ENCODE measurements at regions not wholly inside any gene's neighbourhood (a gene's known extent, or its start where the extent isn't known, plus 50 kb on each side); places are given as distances from the start of the nearest gene placed in this dataset.
"Not testable (repeated sequence)": the region's sequence is repeated elsewhere in the genome, so short reads cannot be mapped to it uniquely, and the experiment has no call there.

DNA sequence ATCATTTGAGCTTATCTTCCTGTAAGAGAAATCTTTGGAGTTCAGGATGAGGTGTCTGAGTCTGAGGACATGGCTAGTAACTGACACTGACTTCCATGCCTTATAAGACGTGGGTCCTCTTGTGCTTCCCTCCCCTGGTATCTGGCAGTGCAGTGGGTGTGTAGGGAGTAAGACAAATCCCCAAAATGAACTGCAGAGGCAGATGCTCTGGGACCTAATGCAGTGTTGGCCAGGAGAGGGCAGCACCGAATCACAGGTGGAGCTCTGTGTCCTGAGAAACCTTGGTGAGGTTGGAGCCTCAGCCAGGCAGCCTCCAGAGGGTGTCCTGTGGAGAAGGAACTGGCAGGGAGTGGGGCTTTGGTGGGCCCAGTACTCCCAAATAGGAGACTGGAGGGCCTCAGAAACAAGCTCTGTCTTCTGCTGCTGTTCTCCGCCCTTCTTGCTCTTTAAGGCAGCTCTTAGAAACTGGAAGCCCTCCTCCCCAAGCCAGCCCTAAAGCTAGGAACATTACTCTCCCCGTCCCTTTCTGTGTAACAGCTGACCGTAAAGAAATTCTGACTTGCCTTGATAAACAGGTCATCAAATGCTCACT lies 196.8 kb downstream of the CCNG2 start:
- not testable (repeated sequence) for H3K4me3 ChIP-seq (ENCODE audit: control insufficient read depth, low read depth, low read length); DNase-seq (ENCODE audit: low read depth)
- TF ChIP-seq, protein P1, sequence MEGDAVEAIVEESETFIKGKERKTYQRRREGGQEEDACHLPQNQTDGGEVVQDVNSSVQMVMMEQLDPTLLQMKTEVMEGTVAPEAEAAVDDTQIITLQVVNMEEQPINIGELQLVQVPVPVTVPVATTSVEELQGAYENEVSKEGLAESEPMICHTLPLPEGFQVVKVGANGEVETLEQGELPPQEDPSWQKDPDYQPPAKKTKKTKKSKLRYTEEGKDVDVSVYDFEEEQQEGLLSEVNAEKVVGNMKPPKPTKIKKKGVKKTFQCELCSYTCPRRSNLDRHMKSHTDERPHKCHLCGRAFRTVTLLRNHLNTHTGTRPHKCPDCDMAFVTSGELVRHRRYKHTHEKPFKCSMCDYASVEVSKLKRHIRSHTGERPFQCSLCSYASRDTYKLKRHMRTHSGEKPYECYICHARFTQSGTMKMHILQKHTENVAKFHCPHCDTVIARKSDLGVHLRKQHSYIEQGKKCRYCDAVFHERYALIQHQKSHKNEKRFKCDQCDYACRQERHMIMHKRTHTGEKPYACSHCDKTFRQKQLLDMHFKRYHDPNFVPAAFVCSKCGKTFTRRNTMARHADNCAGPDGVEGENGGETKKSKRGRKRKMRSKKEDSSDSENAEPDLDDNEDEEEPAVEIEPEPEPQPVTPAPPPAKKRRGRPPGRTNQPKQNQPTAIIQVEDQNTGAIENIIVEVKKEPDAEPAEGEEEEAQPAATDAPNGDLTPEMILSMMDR (conservative IDR thresholded peaks at IDR 0.05; ENCODE audit: control insufficient read depth, insufficient read depth, low read depth, low read length): peak; percentile 1

DNA sequence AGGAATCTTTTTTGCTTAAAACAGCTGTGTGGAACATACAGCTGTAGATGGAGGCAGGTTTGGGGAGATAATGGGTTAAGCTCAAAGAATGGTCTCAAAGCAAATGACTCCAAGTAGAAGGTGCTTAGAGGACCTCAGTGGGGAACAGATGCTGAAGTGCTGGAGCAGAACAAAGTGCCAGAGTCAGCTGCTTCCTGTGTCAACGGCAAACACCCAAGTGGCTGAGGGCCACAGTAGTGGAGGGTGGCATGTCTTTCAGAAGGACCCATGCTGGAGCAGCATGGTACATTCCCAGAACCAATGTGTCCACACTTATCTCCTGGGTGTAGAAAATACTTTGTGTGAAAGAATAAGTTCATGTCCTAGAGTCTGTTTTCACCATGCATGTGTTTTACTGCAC lies 197.5 kb downstream of the CCNG2 start:
- TF ChIP-seq, protein P1 (conservative IDR thresholded peaks at IDR 0.05; ENCODE audit: control insufficient read depth, insufficient read depth, low read depth, low read length): no peak
- DNase-seq (ENCODE audit: low read depth): no peak
- H3K4me3 ChIP-seq (ENCODE audit: control insufficient read depth, low read depth, low read length): no peak overlapping the region

DNA sequence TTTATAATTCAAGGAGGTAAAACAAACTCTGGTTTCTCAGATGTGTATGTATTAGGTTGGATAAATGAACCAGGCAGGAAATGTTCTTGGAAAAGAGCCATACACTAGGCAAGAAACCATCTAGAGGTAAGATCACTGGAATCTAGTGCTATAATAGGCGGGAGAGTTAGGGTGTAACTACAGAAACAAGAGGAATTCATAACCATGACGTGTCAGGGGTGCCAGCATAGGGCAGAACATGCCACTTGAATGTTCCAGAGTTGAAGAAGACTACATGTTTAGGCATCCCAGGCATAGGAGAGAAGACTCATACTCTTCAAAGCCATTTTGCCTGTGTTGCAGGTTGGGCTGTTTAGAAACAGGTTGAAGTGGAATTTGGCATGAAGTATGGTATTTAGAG lies 198.7 kb downstream of the CCNG2 start:
- H3K4me3 ChIP-seq (ENCODE audit: control insufficient read depth, low read depth, low read length): no peak overlapping the region
- TF ChIP-seq, protein P1 (conservative IDR thresholded peaks at IDR 0.05; ENCODE audit: control insufficient read depth, insufficient read depth, low read depth, low read length): no peak
- no peak for DNase-seq (ENCODE audit: low read depth)

DNA sequence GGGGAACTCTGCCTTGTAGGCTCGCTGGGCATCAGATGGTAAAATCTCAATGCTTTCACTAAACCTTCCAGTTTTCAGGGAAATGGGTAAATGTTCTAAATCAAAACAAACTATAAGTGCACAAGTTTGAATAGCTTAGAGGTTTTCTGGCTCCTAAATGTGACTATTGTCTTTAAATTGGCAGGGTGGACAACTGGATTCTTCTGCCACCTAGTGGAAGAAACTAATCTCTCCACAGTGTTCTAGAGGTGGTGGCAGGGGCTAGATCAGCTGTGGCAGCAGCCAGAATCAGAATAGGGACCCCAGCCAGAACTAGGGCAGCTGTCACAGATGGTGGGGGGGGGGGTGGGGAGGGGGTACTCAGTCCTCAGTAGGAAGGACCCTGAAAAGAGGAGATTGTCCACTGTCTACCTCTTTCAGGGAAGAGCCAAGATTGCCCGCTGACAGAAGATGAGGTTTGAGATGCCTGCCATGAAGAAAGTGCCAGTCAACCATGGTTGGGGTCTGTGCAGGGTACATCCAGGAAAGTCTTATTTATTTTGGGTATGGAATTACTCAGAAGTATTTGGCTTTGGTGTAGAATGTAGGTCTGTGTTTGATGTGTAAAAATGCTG lies 201.4 kb downstream of the CCNG2 start:
- TF ChIP-seq, protein P1 (conservative IDR thresholded peaks at IDR 0.05; ENCODE audit: control insufficient read depth, insufficient read depth, low read depth, low read length): peak; percentile 69
- DNase-seq (ENCODE audit: low read depth): peak; percentile 38
- H3K4me3 ChIP-seq (ENCODE audit: control insufficient read depth, low read depth, low read length): no peak overlapping the region

DNA sequence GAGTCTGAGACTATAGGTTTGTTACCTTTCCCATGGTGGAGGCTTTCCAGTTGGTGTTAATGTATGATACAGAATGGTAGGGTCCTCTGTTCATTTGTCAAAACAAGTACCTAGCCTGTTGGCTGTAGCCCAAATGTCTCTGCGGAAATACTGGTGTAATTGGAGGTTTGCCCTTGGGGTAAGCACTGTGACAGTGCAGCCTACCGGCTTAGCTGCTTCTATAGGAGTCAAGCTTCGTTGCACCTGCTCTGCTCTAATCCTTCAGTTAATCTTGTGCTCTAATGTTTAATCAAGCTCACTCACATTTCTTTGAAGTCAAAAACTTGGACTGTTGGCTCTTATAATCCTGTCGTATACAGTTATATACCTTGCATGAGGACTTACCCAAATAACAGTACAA lies 203.4 kb downstream of the CCNG2 start:
- DNase-seq (ENCODE audit: low read depth): no peak
- no peak overlapping the region for H3K4me3 ChIP-seq (ENCODE audit: control insufficient read depth, low read depth, low read length)
- TF ChIP-seq, protein P1 (conservative IDR thresholded peaks at IDR 0.05; ENCODE audit: control insufficient read depth, insufficient read depth, low read depth, low read length): no peak

DNA sequence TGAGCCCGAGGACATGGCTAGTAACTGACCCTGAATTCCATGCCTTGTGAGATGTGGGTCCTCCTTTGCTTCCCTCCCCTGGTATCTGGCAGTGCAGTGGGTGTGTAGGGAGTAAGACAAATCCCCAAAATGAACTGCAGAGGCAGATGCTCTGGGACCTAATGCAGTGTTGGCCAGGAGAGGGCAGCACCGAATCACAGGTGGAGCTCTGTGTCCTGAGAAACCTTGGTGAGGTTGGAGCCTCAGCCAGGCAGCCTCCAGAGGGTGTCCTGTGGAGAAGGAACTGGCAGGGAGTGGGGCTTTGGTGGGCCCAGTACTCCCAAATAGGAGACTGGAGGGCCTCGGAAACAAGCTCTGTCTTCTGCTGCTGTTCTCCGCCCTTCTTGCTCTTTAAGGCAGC lies 209.9 kb downstream of the CCNG2 start:
- not testable (repeated sequence) for DNase-seq (ENCODE audit: low read depth); H3K4me3 ChIP-seq (ENCODE audit: control insufficient read depth, low read depth, low read length)

DNA sequence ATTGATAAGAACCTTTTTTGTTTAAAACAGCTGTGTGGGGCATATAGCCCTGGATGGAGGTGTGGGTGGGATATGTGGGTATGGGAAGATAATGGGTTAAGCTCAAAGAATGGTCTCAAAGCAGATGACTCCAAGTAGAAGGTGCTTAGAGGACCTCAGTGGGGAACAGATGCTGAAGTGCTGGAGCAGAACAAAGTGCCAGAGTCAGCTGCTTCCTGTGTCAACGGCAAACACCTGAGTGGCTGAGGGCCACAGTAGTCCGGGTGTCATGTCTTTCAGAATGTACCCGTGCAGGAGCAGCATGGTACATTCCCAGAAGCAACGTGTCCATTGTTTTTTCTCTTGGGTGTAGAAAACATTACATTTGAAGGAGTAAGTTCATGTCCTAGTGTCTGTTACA lies 210.6 kb downstream of the CCNG2 start:
- H3K4me3 ChIP-seq (ENCODE audit: control insufficient read depth, low read depth, low read length): no peak overlapping the region
- TF ChIP-seq, protein P1 (conservative IDR thresholded peaks at IDR 0.05; ENCODE audit: control insufficient read depth, insufficient read depth, low read depth, low read length): no peak
- DNase-seq (ENCODE audit: low read depth): no peak
